Endothelial cell of hepatic sinusoid (primary cell): ENCODE measurements at regions not wholly inside any gene's neighbourhood (a gene's known extent, or its start where the extent isn't known, plus 50 kb on each side); places are given as distances from the start of the nearest gene placed in this dataset.
"Not testable (repeated sequence)": the region's sequence is repeated elsewhere in the genome, so short reads cannot be mapped to it uniquely, and the experiment has no call there.

Experiments used
- in situ Hi-C: cut with HindIII; loops from 2 replicates; pipeline ENCODE4 v1.10.0; 2017; ENCODE audit warnings: low sequenced_read_pairs

- in situ Hi-C loops = no loop called here
Observed at GRCh38 chr12:114506651-114507050, 100.7 kb upstream of the TBX5 start.

DNA sequence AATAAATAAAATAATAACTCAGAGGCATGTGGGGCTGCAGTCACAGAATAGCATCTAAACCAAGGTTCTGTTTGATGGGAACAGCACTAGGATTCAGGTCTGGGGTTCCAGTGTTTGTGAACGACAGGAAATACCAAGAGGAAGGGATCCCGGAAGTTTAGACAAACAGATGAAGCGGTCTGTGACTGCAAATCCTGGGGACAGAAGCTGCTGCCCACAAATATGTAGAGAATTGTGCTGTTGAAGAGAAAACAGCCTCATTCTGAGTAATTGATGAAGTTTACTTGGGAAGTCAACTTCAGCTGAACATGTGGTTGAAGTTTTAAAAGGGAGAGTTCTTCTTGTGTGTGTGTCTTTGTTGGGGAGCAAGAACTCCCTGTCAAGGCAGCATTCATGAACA, 98.4 kb upstream of the TBX5 start:
- in situ Hi-C loops = no loop called here

- in situ Hi-C loops = no loop called here
Observed at GRCh38 chr12:114501474-114501807, 95.5 kb upstream of the TBX5 start.

GRCh38 chr12:114500775-114501473, 95.0 kb upstream of the TBX5 start:
- in situ Hi-C loops = no loop called here

DNA sequence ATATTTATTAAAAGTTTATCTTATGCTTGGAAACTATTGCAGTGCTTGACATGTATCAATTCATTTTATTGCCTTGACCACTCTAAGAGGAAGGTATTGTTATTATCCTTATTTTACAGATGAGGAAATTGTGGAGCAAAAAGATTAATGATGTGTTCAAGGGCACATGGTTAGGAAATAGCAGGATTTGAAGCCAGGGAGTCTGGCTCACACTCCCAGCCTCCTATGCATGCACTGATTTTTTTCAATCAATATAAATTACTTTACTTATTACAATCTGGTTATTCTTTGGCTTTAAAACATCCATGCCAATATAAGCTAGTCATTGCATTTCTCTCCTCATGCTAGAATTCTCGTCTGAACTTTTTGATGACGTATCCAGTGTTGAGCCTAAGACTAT, 94.2 kb upstream of the TBX5 start:
- in situ Hi-C loops = no loop called here

- in situ Hi-C loops = loop anchor here (10.0 kb wide), 3 partner anchors 105 to 485 kb away; no protein-coding TSS in a partner anchor
Observed at GRCh38 chr12:114499338-114499737, 93.4 kb upstream of the TBX5 start.

DNA sequence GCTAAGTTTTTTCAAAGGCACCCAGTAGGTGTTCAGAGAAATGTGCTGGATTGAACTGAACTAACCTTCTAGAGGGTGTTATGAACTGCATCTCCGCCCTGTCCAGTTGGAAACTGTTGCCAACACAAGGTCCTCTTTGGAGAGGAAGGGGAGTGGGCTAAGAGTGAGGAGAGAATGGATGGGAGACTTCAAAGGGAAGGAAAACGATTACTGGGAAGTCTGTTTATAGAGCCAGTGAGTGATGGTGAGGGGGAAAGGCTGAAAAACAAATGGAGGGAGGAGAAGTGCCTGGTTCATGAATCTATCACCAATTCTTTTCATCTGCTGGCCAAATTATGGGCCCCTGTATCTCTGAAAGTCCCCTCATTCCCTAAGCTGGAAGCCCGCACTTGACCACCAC, 86.0 kb upstream of the TBX5 start:
- in situ Hi-C loops = loop anchor here (10.0 kb wide), 3 partner anchors 113 to 477 kb away; no protein-coding TSS in a partner anchor

DNA sequence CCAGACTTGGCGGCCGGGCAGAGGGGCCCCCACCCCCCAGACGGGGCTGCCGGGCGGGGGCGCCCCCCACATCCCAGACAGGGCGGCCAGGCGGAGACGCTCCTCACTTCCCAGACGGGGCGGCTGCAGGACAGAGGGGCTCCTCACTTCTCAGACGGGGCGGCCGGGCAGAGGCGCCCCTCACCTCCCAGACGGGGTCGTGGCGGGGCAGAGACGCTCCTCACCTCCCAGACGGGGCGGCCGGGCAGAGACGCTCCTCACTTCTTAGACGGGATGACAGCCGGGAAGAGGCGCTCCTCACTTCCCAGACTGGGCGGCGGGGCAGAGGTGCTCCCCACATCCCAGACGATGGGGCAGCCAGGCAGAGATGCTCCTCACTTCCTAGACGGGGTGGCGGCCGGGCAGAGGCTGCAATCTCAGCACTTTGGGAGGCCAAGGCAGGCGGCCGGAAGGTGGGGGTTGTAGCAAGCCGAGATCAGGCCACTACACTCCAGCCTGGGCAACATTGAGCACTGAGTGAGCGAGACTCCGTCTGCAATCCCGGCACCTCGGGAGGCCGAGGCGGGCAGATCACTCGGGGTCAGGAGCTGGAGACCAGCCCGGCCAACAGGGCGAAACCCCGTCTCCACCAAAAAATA, 79.0 kb upstream of the TBX5 start:
- in situ Hi-C loops = not testable (repeated sequence)

DNA sequence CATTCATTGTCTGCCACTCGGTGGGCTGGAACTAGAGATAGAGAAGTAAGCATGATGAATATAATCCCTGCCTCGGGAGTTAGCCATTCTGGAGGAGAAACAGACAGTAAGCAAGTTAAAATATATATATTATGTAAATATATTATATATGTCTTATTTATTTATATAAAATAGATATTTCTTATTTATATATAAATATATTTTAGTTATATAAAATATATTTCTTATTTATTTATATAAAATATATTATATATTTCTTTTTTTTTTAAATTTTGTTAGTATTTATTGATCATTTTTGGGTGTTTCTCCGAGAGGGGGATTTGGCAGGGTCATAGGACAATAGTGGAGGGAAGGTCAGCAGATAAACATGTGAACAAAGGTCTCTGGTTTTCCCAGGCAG, 78.1 kb upstream of the TBX5 start:
- in situ Hi-C loops = no loop called here

DNA sequence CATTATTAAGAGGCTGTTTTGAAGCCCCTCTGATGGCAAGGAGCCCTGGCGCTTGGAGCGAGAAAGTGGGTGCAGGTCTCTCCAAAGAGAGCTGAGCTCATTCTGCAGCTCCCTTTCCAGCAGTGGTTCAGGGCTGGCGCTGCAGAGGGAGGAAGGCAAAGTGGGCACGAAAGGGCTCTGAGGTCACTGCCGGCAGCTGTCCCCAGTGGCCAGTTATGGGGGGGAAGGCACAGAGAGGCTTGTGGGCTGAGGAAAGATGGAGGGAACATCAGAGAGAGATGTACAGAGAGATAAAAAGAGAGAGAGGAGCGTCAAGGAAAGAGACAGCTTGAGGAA, 75.2 kb upstream of the TBX5 start:
- in situ Hi-C loops = no loop called here

GRCh38 chr12:114480337-114481199, 74.6 kb upstream of the TBX5 start:
- in situ Hi-C loops = no loop called here

- in situ Hi-C loops = no loop called here
Observed at GRCh38 chr12:114479831-114480230, 73.9 kb upstream of the TBX5 start.

GRCh38 chr12:114478865-114479264, 72.9 kb upstream of the TBX5 start:
- in situ Hi-C loops = no loop called here

GRCh38 chr12:114477989-114478395, 72.0 kb upstream of the TBX5 start:
- in situ Hi-C loops = no loop called here

DNA sequence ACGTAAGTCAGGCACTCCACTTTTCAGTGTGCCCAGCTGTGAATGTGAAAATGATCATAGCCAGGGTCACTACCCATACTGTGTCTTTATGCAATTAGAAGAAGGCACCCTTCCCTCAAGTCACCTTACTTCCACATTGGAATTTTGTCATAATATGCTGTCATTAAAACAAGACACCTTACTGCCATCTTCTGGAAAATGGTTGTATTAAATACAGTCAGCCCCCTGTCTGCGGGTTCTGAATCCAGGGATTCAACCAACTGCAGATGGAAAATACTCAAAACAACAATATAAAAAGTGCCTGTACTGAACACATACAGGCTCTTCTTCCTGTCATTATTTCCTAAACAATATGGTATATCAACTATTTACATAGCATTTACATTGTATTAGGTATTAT, 70.2 kb upstream of the TBX5 start:
- in situ Hi-C loops = no loop called here

DNA sequence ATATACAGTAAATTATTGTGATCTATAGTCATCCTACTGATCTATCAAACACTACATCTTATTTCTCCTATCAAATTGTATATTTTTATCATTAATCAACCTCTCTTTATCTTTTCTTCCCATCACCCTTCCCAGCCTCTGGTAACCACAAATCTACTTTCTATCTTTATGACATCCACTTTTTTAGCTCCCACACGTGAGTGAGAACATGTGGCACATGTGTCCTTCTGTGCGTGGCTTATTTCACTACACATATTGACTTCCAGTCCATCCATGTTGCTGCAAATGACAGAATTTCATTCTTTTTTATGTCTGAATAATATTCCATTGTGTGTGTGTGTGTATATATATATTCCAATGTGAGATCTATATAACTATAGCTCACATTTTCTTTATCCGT, 67.8 kb upstream of the TBX5 start:
- in situ Hi-C loops = no loop called here

DNA sequence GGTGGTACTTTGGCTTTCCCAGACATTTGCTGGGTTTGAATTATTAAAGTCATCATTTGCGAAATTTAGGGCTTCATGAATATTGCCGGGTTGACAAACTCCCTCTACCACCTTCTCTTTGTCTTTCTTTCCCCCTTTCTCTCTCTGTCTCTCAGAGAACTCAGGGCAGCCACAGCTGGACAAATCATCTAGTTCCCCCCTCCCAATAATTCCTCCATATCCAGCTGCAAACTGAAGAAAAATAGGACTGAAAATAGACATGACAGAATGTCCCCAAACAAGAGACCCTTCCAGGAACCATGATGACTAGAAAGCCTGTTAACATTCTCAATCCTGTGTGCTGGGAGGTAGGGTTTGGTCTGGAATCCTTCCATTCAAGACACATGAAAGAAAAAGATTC, 67.1 kb upstream of the TBX5 start:
- in situ Hi-C loops = no loop called here

GRCh38 chr12:114457620-114458019, 51.7 kb upstream of the TBX5 start:
- in situ Hi-C loops = no loop called here
